Progenitor cell of endocrine pancreas (in vitro differentiated cells): ENCODE measurements at regions not wholly inside any gene's neighbourhood (a gene's known extent, or its start where the extent isn't known, plus 50 kb on each side); places are given as distances from the start of the nearest gene placed in this dataset.

ENCODE experiments used
- DNase-seq: peaks from one replicate; pipeline ENCODE4 v3.0.0; 2021; ENCODE audit warnings: low spot score; ENCODE audit not compliant: unreplicated experiment
- H3K27ac Mint-ChIP-seq: 2 replicates; pipeline ENCODE4 v1.8.0; 2021; ENCODE audit warnings: mild to moderate bottlenecking, moderate library complexity, mixed read lengths
- H3K27me3 Mint-ChIP-seq: 2 replicates; pipeline ENCODE4 v1.8.0; 2021; ENCODE audit warnings: mixed read lengths
- H3K36me3 Mint-ChIP-seq: 2 replicates; pipeline ENCODE4 v1.8.0; 2022; ENCODE audit warnings: mixed read lengths; ENCODE audit not compliant: insufficient read depth
- H3K4me1 Mint-ChIP-seq: 2 replicates; pipeline ENCODE4 v1.8.0; 2021; ENCODE audit warnings: low read depth, mixed read lengths
- H3K4me3 Mint-ChIP-seq: 2 replicates; pipeline ENCODE4 v1.8.0; 2021; ENCODE audit warnings: low read depth, mild to moderate bottlenecking, moderate library complexity, mixed read lengths
- H3K9me3 Mint-ChIP-seq: 2 replicates; pipeline ENCODE4 v1.8.0; 2021; ENCODE audit warnings: low read depth, mixed read lengths
- CTCF ChIP-seq: fragments of 200-600 bp; sonication (generic); IDR thresholded peaks from one replicate; pipeline ENCODE4 v1.5.0; 2021; ENCODE audit warnings: antibody characterized with exemption, mild to moderate bottlenecking; ENCODE audit not compliant: unreplicated experiment

GRCh38 chr10:22476601-22477321 is 131.5 kb downstream of the SPAG6 start:
- Mint-ChIP-seq H3K4me3 (peak overlapping the region; percentile 72), H3K27me3 (peaks cover 80% of the 10 kb centered on the region), H3K9me3 (no peaks in the 10 kb centered on the region), H3K36me3 (no peaks in the 10 kb centered on the region), H3K4me1 (peaks cover 6% of the 10 kb centered on the region), H3K27ac (peak overlapping the region; percentile 90)
- TF ChIP-seq CTCF: no peak
- DNase-seq: peak; percentile 16

- H3K4me3 Mint-ChIP-seq: peak overlapping the region; percentile 72
- H3K36me3 Mint-ChIP-seq: no peaks in the 10 kb centered on the region
- peak overlapping the region; percentile 90 for H3K27ac Mint-ChIP-seq
- DNase-seq: peak; percentile 20
- H3K9me3 Mint-ChIP-seq: no peaks in the 10 kb centered on the region
- peaks cover 82% of the 10 kb centered on the region for H3K27me3 Mint-ChIP-seq
- peaks cover 10% of the 10 kb centered on the region for H3K4me1 Mint-ChIP-seq
- TF ChIP-seq CTCF: no peak
Observed at GRCh38 chr10:22477334-22478287, 132.3 kb downstream of the SPAG6 start.

- H3K27ac Mint-ChIP-seq: no peak overlapping the region
- no peak for TF ChIP-seq CTCF
- H3K36me3 Mint-ChIP-seq: no peaks in the 10 kb centered on the region
Observed at GRCh38 chr10:22478555-22479334, 133.4 kb downstream of the SPAG6 start.

GRCh38 chr10:22479419-22479818 is 134.1 kb downstream of the SPAG6 start:
- no peak for DNase-seq
- no peak for TF ChIP-seq CTCF
- Mint-ChIP-seq H3K4me1 (peaks cover 10% of the 10 kb centered on the region), H3K9me3 (no peaks in the 10 kb centered on the region), H3K4me3 (no peak overlapping the region), H3K27me3 (peaks cover 70% of the 10 kb centered on the region), H3K36me3 (no peaks in the 10 kb centered on the region), H3K27ac (no peak overlapping the region)

More at GRCh38 chr10:22478555-22479334, 133.4 kb downstream of the SPAG6 start:
- DNase-seq: no peak
- Mint-ChIP-seq H3K9me3 (no peaks in the 10 kb centered on the region), H3K27me3 (peaks cover 73% of the 10 kb centered on the region), H3K4me1 (peaks cover 10% of the 10 kb centered on the region), H3K4me3 (no peak overlapping the region)

GRCh38 chr10:22481106-22481505 is 135.8 kb downstream of the SPAG6 start:
- no peaks in the 10 kb centered on the region for H3K36me3 Mint-ChIP-seq
- DNase-seq: no peak
- TF ChIP-seq CTCF: no peak
- H3K27ac Mint-ChIP-seq: no peak overlapping the region
- peaks cover 53% of the 10 kb centered on the region for H3K27me3 Mint-ChIP-seq
- H3K9me3 Mint-ChIP-seq: no peaks in the 10 kb centered on the region
- H3K4me1 Mint-ChIP-seq: peaks cover 6% of the 10 kb centered on the region
- no peak overlapping the region for H3K4me3 Mint-ChIP-seq
